HCT116 (cell line): ENCODE measurements at regions not wholly inside any gene's neighbourhood (a gene's known extent, or its start where the extent isn't known, plus 50 kb on each side); places are given as distances from the start of the nearest gene placed in this dataset.

Experiments
- CEBPB ChIP-seq: IDR thresholded peaks from 2 replicates; pipeline ENCODE4 v1.6.1; 2012; ENCODE audit warnings: low read depth
- POLR2A ChIP-seq: IDR thresholded peaks from 2 replicates; pipeline ENCODE4 v1.7.0; 2011; ENCODE audit warnings: borderline replicate concordance; ENCODE audit not compliant: insufficient read depth, insufficient read length; ENCODE audit errors: extremely low read depth
- TF ChIP-seq, protein P1 (sequence below), 3 experiments: fragments of 200-600 bp in 1 of 3; sonication (generic) in 1 of 3; IDR thresholded peaks in 2 of 3; conservative IDR thresholded peaks in 1 of 3; 2 replicates each; pipeline ENCODE4 v1.5.1; 2012 to 2017; ENCODE audit warnings: low read depth in 2 of 3, low read length in 2 of 3, antibody characterized with exemption in 1 of 3, borderline replicate concordance in 1 of 3, control low read depth in 1 of 3, mild to moderate bottlenecking in 1 of 3, mixed read lengths in 1 of 3, mixed run types in 1 of 3, moderate library complexity in 1 of 3; ENCODE audit not compliant: insufficient read depth in 1 of 3

DNA sequence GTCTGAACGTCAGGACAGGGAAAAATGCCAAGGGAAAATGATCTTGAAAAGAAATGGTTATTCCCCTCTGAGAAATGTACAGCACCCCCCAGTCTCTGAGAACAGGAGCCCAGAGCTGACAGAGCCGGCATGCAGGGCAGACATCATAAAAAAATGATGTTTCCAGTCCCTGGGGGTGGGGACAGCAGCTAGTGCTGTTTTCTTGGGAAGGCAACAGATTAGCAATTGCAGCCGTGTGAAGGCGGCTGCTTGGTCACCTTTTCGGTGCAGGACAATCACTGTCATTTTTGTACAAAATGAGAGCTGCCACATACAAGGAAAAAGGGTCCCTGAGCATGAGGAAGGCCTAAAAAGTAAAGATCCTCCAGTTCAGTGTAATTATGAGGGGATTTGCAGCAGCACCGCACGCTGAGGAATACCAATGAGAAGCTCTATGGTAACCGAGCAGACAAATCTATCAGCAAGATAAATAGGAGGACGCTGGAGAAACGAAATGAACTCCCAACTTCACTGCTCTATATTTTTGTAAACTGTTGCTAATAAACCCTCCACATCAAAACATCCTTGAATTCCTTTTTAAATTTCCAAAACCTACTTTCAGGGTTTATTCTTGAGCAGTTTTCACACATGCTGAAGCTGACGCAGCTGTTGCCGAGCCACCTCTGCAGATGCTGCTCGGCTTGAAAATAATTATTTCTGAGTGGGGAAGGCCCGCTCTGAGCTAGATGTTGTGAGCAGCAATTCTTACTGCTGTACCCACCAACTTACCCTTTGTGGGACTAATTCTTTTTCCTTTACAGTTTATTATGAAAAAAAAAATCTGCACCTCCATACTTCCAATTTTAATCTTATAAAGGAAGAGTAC is 98.2 kb upstream of the NEBL start:
- no peak for TF ChIP-seq CEBPB
- TF ChIP-seq POLR2A: no peak
- TF ChIP-seq, protein P1, sequence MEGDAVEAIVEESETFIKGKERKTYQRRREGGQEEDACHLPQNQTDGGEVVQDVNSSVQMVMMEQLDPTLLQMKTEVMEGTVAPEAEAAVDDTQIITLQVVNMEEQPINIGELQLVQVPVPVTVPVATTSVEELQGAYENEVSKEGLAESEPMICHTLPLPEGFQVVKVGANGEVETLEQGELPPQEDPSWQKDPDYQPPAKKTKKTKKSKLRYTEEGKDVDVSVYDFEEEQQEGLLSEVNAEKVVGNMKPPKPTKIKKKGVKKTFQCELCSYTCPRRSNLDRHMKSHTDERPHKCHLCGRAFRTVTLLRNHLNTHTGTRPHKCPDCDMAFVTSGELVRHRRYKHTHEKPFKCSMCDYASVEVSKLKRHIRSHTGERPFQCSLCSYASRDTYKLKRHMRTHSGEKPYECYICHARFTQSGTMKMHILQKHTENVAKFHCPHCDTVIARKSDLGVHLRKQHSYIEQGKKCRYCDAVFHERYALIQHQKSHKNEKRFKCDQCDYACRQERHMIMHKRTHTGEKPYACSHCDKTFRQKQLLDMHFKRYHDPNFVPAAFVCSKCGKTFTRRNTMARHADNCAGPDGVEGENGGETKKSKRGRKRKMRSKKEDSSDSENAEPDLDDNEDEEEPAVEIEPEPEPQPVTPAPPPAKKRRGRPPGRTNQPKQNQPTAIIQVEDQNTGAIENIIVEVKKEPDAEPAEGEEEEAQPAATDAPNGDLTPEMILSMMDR (IDR thresholded peaks at IDR 0.05 in 2 of 3, conservative IDR thresholded peaks at IDR 0.05 in 1 of 3; ENCODE audit: borderline replicate concordance in 1 of 3, insufficient read depth in 1 of 3, low read depth in 2 of 3, low read length in 2 of 3): no peak
